Breast epithelium (tissue), 4 donors: ENCODE measurements at regions not wholly inside any gene's neighbourhood (a gene's known extent, or its start where the extent isn't known, plus 50 kb on each side); places are given as distances from the start of the nearest gene placed in this dataset.

ENCODE experiments used
- DNase-seq, 2 donors: peaks; one replicate each; pipeline ENCODE4 v3.0.0-alpha.2; 2019; ENCODE audit warnings: low spot score in 2 of 2
- H3K27ac ChIP-seq, 2 donors: fragments of 200-600 bp; sonication (generic) in 1 of 2; one replicate each; pipeline ENCODE4 v1.5.1; 2016 to 2019; ENCODE audit warnings: mild to moderate bottlenecking in 1 of 2
- H3K27me3 ChIP-seq, 2 donors: fragments of 200-600 bp; sonication (generic) in 1 of 2; one replicate each; pipeline versions ENCODE4 v1.5.1 to v1.6.0; 2017 to 2019; ENCODE audit warnings: control low read depth in 1 of 2, mild to moderate bottlenecking in 1 of 2
- H3K36me3 ChIP-seq: fragments of 200-600 bp; one replicate; pipeline ENCODE4 v1.5.1; 2019
- H3K4me1 ChIP-seq, 2 donors: fragments of 200-600 bp; sonication (generic); one replicate each; pipeline ENCODE4 v1.5.1; 2016 to 2019; ENCODE audit warnings: control low read depth in 1 of 2
- H3K4me3 ChIP-seq, 3 donors: fragments of 200-600 bp; sonication (generic); 1 replicate in 2 of 3; 2 replicates in 1 of 3; pipeline ENCODE4 v1.5.1; 2016 to 2019; ENCODE audit warnings: mild to moderate bottlenecking in 3 of 3, moderate library complexity in 2 of 3
- H3K9me3 ChIP-seq, 2 donors: fragments of 200-600 bp; sonication (generic) in 1 of 2; one replicate each; pipeline ENCODE4 v1.5.1; 2016 to 2019; ENCODE audit warnings: control low read depth in 1 of 2
- POLR2A ChIP-seq: fragments of 450-650 bp; IDR thresholded peaks from one replicate; pipeline ENCODE4 v1.6.1; 2016; ENCODE audit warnings: antibody characterized with exemption, mild to moderate bottlenecking, moderate library complexity
- POLR2AphosphoS5 ChIP-seq, 3 donors: sonication (generic); formaldehyde crosslinking; IDR thresholded peaks; one replicate each; pipeline ENCODE4 v1.6.1; 2017; ENCODE audit warnings: antibody characterized with exemption in 3 of 3
- intact Hi-C: fragments of 100-400 bp; cut with DNase I; formaldehyde crosslinking; loops from one replicate; pipeline ENCODE4 v1.15.1; 2023; ENCODE audit warnings: low total_unique reads
- TF ChIP-seq, protein P1 (sequence below), 3 donors: fragments of 450-650 bp; IDR thresholded peaks; one replicate each; pipeline ENCODE4 v1.5.1; 2016 to 2017; ENCODE audit warnings: antibody characterized with exemption in 3 of 3, mild to moderate bottlenecking in 3 of 3, moderate library complexity in 3 of 3

- Histone ChIP-seq H3K27me3 (no peaks in the 10 kb centered on the region), H3K36me3 (no peaks in the 10 kb centered on the region), H3K4me3 (peak overlapping the region in 1 of 3 donors; percentile 11), H3K27ac (peak overlapping the region in 1 of 2 donors; percentile 26), H3K9me3 (no peaks in the 10 kb centered on the region), H3K4me1 (no peaks in the 10 kb centered on the region)
- intact Hi-C loops, result no loop called here
- peak; percentile 68 to 70 for DNase-seq
- TF ChIP-seq, protein P1, sequence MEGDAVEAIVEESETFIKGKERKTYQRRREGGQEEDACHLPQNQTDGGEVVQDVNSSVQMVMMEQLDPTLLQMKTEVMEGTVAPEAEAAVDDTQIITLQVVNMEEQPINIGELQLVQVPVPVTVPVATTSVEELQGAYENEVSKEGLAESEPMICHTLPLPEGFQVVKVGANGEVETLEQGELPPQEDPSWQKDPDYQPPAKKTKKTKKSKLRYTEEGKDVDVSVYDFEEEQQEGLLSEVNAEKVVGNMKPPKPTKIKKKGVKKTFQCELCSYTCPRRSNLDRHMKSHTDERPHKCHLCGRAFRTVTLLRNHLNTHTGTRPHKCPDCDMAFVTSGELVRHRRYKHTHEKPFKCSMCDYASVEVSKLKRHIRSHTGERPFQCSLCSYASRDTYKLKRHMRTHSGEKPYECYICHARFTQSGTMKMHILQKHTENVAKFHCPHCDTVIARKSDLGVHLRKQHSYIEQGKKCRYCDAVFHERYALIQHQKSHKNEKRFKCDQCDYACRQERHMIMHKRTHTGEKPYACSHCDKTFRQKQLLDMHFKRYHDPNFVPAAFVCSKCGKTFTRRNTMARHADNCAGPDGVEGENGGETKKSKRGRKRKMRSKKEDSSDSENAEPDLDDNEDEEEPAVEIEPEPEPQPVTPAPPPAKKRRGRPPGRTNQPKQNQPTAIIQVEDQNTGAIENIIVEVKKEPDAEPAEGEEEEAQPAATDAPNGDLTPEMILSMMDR (IDR thresholded peaks at IDR 0.05), result no peak
- TF ChIP-seq POLR2A (no peak), POLR2AphosphoS5 (IDR thresholded peaks at IDR 0.05) (no peak)
These were observed 467.3 kb upstream of the ETAA1 start for GRCh38 chr2:66929632-66930338.

GRCh38 chr2:66930339-66931220 is 466.6 kb upstream of the ETAA1 start:
- Histone ChIP-seq H3K9me3 (no peaks in the 10 kb centered on the region), H3K4me1 (no peaks in the 10 kb centered on the region), H3K27me3 (no peaks in the 10 kb centered on the region), H3K36me3 (no peaks in the 10 kb centered on the region), H3K27ac (no peak overlapping the region), H3K4me3 (no peak overlapping the region)
- intact Hi-C loops, result no loop called here
- TF ChIP-seq POLR2AphosphoS5 (IDR thresholded peaks at IDR 0.05) (no peak), POLR2A (no peak)
- TF ChIP-seq, protein P1 (IDR thresholded peaks at IDR 0.05), result no peak
- DNase-seq, result no peak

DNA sequence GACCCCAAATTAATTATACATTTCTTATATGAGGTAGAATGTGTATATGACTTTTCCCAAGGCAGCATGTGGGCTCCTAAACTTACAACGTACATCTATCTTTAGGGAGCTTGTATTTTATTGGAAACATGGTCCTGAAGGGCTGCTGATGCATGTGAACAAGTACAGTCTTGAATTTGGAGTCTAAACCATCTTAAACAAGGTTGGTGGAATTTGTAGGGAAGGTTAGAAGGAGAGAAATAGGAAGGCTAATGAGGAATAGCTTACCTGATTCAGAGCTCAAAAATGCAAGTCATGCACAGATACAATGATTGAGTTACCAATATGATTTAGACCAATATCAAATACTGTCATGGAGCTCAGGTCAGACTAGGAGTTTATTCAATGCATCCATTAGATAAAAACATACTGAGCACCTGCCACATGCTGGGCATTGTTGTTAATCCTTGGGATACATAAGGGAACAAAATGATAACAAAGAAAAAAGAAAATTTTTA is 458.6 kb upstream of the ETAA1 start:
- H3K27ac ChIP-seq, result no peak overlapping the region
- no peak for TF ChIP-seq POLR2AphosphoS5 (IDR thresholded peaks at IDR 0.05)
- TF ChIP-seq, protein P1 (IDR thresholded peaks at IDR 0.05), result no peak
- no peak for TF ChIP-seq POLR2A
- no peaks in the 10 kb centered on the region for H3K9me3 ChIP-seq
- H3K4me3 ChIP-seq, result no peak overlapping the region
- H3K4me1 ChIP-seq, result no peaks in the 10 kb centered on the region
- no peaks in the 10 kb centered on the region for H3K27me3 ChIP-seq
- DNase-seq, result no peak
- H3K36me3 ChIP-seq, result no peaks in the 10 kb centered on the region
- intact Hi-C loops, result no loop called here

DNA sequence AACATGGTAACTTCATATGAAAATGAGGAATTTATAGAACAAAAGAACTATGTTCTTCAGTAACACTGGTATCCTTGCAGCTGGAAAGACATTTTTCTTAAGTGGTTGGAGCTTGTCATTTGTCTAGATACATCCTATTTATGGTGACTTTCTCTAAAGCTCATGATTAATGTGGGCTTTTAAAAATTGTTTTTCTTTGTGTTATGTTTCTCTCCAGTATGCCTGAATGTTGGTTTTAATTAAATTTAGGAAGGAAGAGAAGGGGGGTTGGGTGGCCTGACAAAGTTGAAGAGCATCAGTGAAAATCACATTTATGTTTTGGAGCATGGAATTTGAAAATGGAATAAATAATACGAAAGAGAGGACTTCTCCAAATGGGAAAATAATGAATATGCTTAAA is 457.1 kb upstream of the ETAA1 start:
- DNase-seq, result no peak
- Histone ChIP-seq H3K27me3 (no peaks in the 10 kb centered on the region), H3K4me1 (no peaks in the 10 kb centered on the region), H3K36me3 (no peaks in the 10 kb centered on the region), H3K27ac (no peak overlapping the region), H3K4me3 (no peak overlapping the region), H3K9me3 (no peaks in the 10 kb centered on the region)
- TF ChIP-seq POLR2A (no peak), POLR2AphosphoS5 (IDR thresholded peaks at IDR 0.05) (no peak)
- TF ChIP-seq, protein P1 (IDR thresholded peaks at IDR 0.05), result no peak
- intact Hi-C loops, result no loop called here

DNA sequence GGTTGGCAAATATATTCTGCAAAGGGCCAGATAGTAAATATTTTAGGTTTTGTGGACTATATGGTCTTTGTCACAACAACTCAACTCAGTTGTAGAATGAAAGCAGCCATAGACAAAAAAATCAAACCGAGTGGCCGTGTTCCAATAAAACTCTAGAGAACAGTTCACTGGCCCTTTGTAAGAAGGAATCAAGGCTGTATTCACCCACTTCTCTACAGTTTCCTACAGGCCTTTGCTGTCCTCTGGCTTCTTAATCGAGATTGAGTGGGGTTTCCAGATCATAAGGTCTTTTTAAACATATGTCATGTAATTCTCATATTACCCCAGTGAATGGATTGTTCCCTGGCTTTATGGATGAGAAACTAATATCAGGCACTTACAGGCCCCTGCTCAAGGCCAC is 448.9 kb upstream of the ETAA1 start:
- Histone ChIP-seq H3K4me1 (no peaks in the 10 kb centered on the region), H3K27ac (no peak overlapping the region), H3K27me3 (no peaks in the 10 kb centered on the region), H3K36me3 (no peaks in the 10 kb centered on the region), H3K9me3 (no peaks in the 10 kb centered on the region), H3K4me3 (no peak overlapping the region)
- intact Hi-C loops, result no loop called here
- no peak for TF ChIP-seq POLR2A
- TF ChIP-seq POLR2AphosphoS5 (IDR thresholded peaks at IDR 0.05), result no peak
- no peak for DNase-seq
